ENCODE measurements at regions not wholly inside any gene's neighbourhood (a gene's known extent, or its start where the extent isn't known, plus 50 kb on each side); places are given as distances from the start of the nearest gene placed in this dataset.
A peak's percentile ranks its signal among the peaks of the same experiment; 100 is the strongest.

- H3K9me3 Mint-ChIP-seq (ENCODE audit: insufficient read depth), result no peaks in the 10 kb centered on the region
- peaks cover 10% of the 10 kb centered on the region for H3K4me1 Mint-ChIP-seq
- 45% methylated on average over 11 of the region's 16 CpGs for WGBS (ENCODE audit: insufficient coverage)
- CTCF ChIA-PET, result interaction anchor here (0.6 kb wide), 1 partner anchor 333 kb away, joined by 3 read pairs; no protein-coding TSS in a partner anchor
- H3K27ac Mint-ChIP-seq, result no peak overlapping the region
- H3K27me3 ChIP-seq (replicated peaks in 1 of 4; ENCODE audit: control extremely low read depth in 1 of 4, control insufficient read depth in 3 of 4, insufficient read depth in 4 of 4, low read length in 3 of 4), result no peaks in the 10 kb centered on the region
- H3K9ac ChIP-seq (ENCODE audit: low read length), result no peak overlapping the region
- H3K9me3 ChIP-seq (ENCODE audit: control extremely low read depth in 1 of 3, control insufficient read depth in 2 of 3, insufficient read depth in 1 of 3, low read length in 2 of 3), result peaks cover 0 to 10% (median 3%) of the 10 kb centered on the region in 3 donors
- H2AFZ ChIP-seq (ENCODE audit: insufficient read depth, low read depth, low read length, poor library complexity, severe bottlenecking), result no peak overlapping the region
- POLR2A ChIA-PET, result interaction anchor here (0.6 kb wide), 1 partner anchor 10 kb away, joined by 4 read pairs; no protein-coding TSS in a partner anchor
- no peak for ATAC-seq (ENCODE audit: low read depth)
- no peak for DNase-seq
- no peaks in the 10 kb centered on the region for H3K79me2 ChIP-seq (ENCODE audit: control insufficient read depth, insufficient read depth, low read length)
- H3K4me3 Mint-ChIP-seq, result no peak overlapping the region
- no peak overlapping the region for H3K4me2 ChIP-seq (replicated peaks; ENCODE audit: low read depth, low read length, poor library complexity, severe bottlenecking)
- H4K20me1 ChIP-seq (ENCODE audit: control insufficient read depth, insufficient read depth, low read length, poor library complexity, severe bottlenecking), result no peaks in the 10 kb centered on the region
- no peak overlapping the region for H3K4me3 ChIP-seq (ENCODE audit: control extremely low read depth in 1 of 5, extremely low read depth in 1 of 5, insufficient read depth in 1 of 5, low read depth in 2 of 5, low read length in 4 of 5)
- no peak overlapping the region for H3K27ac ChIP-seq (ENCODE audit: low read length in 2 of 2)
- no peaks in the 10 kb centered on the region for H3K36me3 ChIP-seq (replicated peaks in 1 of 2; ENCODE audit: control extremely low read depth in 1 of 2, control insufficient read depth in 1 of 2, extremely low read depth in 1 of 2, insufficient read depth in 2 of 2, low read length in 1 of 2)
- no peak for TF ChIP-seq EZH2 (IDR thresholded peaks at IDR 0.05; ENCODE audit: borderline replicate concordance, insufficient read depth, low read depth, low read length, poor library complexity, severe bottlenecking)
- no peak for TF ChIP-seq CTCF (IDR thresholded peaks at IDR 0.05)
- no peaks in the 10 kb centered on the region for H3K27me3 Mint-ChIP-seq
- no peaks in the 10 kb centered on the region for H3K4me1 ChIP-seq (ENCODE audit: control insufficient read depth in 2 of 2, insufficient read depth in 2 of 2, low read length in 2 of 2)
- intact Hi-C loops (cut with micrococcal nuclease), result no loop called here
These were observed 212.5 kb downstream of the TOMM20 start for GRCh38 chr1:234915924-234916675.

GRCh38 chr1:234914606-234915290 is 213.9 kb downstream of the TOMM20 start:
- Histone ChIP-seq H2AFZ (ENCODE audit: insufficient read depth, low read depth, low read length, poor library complexity, severe bottlenecking) (no peak overlapping the region), H3K27me3 (replicated peaks in 1 of 4; ENCODE audit: control extremely low read depth in 1 of 4, control insufficient read depth in 3 of 4, insufficient read depth in 4 of 4, low read length in 3 of 4) (no peaks in the 10 kb centered on the region), H3K9ac (ENCODE audit: low read length) (no peak overlapping the region), H3K36me3 (replicated peaks in 1 of 2; ENCODE audit: control extremely low read depth in 1 of 2, control insufficient read depth in 1 of 2, extremely low read depth in 1 of 2, insufficient read depth in 2 of 2, low read length in 1 of 2) (no peaks in the 10 kb centered on the region), H3K79me2 (ENCODE audit: control insufficient read depth, insufficient read depth, low read length) (no peaks in the 10 kb centered on the region), H3K9me3 (ENCODE audit: control extremely low read depth in 1 of 3, control insufficient read depth in 2 of 3, insufficient read depth in 1 of 3, low read length in 2 of 3) (no peaks in the 10 kb centered on the region), H3K4me2 (replicated peaks; ENCODE audit: low read depth, low read length, poor library complexity, severe bottlenecking) (no peak overlapping the region), H4K20me1 (ENCODE audit: control insufficient read depth, insufficient read depth, low read length, poor library complexity, severe bottlenecking) (no peaks in the 10 kb centered on the region), H3K27ac (ENCODE audit: low read length in 2 of 2) (no peak overlapping the region), H3K4me3 (ENCODE audit: control extremely low read depth in 1 of 5, extremely low read depth in 1 of 5, insufficient read depth in 1 of 5, low read depth in 2 of 5, low read length in 4 of 5) (no peak overlapping the region), H3K4me1 (ENCODE audit: control insufficient read depth in 2 of 2, insufficient read depth in 2 of 2, low read length in 2 of 2) (no peaks in the 10 kb centered on the region)
- Mint-ChIP-seq H3K27ac (peak overlapping the region; percentile 16), H3K4me3 (no peak overlapping the region), H3K4me1 (peaks cover 10% of the 10 kb centered on the region), H3K27me3 (no peaks in the 10 kb centered on the region), H3K9me3 (ENCODE audit: insufficient read depth) (no peaks in the 10 kb centered on the region)
- ChIA-PET POLR2A (no interaction called here), CTCF (no interaction called here)
- intact Hi-C loops (cut with micrococcal nuclease), result no loop called here
- ATAC-seq (ENCODE audit: low read depth), result no peak
- TF ChIP-seq EZH2 (IDR thresholded peaks at IDR 0.05; ENCODE audit: borderline replicate concordance, insufficient read depth, low read depth, low read length, poor library complexity, severe bottlenecking), result no peak
- TF ChIP-seq CTCF (IDR thresholded peaks at IDR 0.05), result no peak
- DNase-seq, result no peak
- WGBS (ENCODE audit: insufficient coverage), result 98% methylated on average over 11 of the region's 12 CpGs
